Liver (tissue), 7 donors: ENCODE measurements at regions not wholly inside any gene's neighbourhood (a gene's known extent, or its start where the extent isn't known, plus 50 kb on each side); places are given as distances from the start of the nearest gene placed in this dataset.

Experiments used
- DNase-seq: peaks from one replicate; pipeline ENCODE4 v3.0.0-alpha.2; 2017; ENCODE audit warnings: low spot score
- H3K27ac ChIP-seq, 2 donors: one replicate each; pipeline ENCODE4 v1.7.0; 2013; ENCODE audit warnings: inconsistent platforms in 2 of 2, low read length in 2 of 2, control low read depth in 1 of 2, low read depth in 1 of 2, mild to moderate bottlenecking in 1 of 2
- H3K27me3 ChIP-seq, 4 donors: one replicate each; pipeline versions ENCODE4 v1.6.1 to v1.7.0; 2013; ENCODE audit warnings: low read length in 3 of 4, inconsistent platforms in 1 of 4, mild to moderate bottlenecking in 1 of 4, moderate library complexity in 1 of 4; ENCODE audit not compliant: control insufficient read depth in 4 of 4, insufficient read depth in 4 of 4
- H3K36me3 ChIP-seq, 4 donors: one replicate each; pipeline versions ENCODE4 v1.6.1 to v1.7.0; 2013; ENCODE audit warnings: low read length in 3 of 4, mild to moderate bottlenecking in 3 of 4, low read depth in 1 of 4, moderate library complexity in 1 of 4; ENCODE audit not compliant: control insufficient read depth in 4 of 4, insufficient read depth in 3 of 4
- H3K4me1 ChIP-seq, 4 donors: one replicate each; pipeline versions ENCODE4 v1.6.1 to v1.7.0; 2013; ENCODE audit warnings: low read length in 3 of 4, mild to moderate bottlenecking in 3 of 4, moderate library complexity in 1 of 4; ENCODE audit not compliant: control insufficient read depth in 4 of 4, insufficient read depth in 4 of 4
- H3K4me3 ChIP-seq, 3 donors: one replicate each; pipeline versions ENCODE4 v1.6.1 to v1.7.0; 2013; ENCODE audit warnings: low read length in 3 of 3, control low read depth in 1 of 3, low read depth in 1 of 3, mild to moderate bottlenecking in 1 of 3
- H3K9ac ChIP-seq, 2 donors: one replicate each; pipeline ENCODE4 v1.7.0; 2013; ENCODE audit warnings: low read length in 2 of 2, mild to moderate bottlenecking in 2 of 2, moderate library complexity in 2 of 2, control low read depth in 1 of 2, low read depth in 1 of 2
- H3K9me3 ChIP-seq, 4 donors: one replicate each; pipeline versions ENCODE4 v1.6.1 to v1.7.0; 2013; ENCODE audit warnings: low read length in 3 of 4; ENCODE audit not compliant: control insufficient read depth in 4 of 4
- EGR1 ChIP-seq, 2 donors: IDR thresholded peaks; 2 replicates each; pipeline ENCODE4 v1.6.1; 2016 to 2018; ENCODE audit warnings: antibody characterized with exemption in 2 of 2, low read depth in 2 of 2
- FOXA1 ChIP-seq: IDR thresholded peaks from 2 replicates; pipeline ENCODE4 v1.6.1; 2016; ENCODE audit warnings: antibody characterized with exemption
- FOXA2 ChIP-seq: IDR thresholded peaks from 2 replicates; pipeline ENCODE4 v1.6.1; 2016; ENCODE audit warnings: antibody characterized with exemption
- GABPA ChIP-seq, 2 donors: IDR thresholded peaks in 1 of 2; conservative IDR thresholded peaks in 1 of 2; 2 replicates each; pipeline ENCODE4 v1.6.1; 2016; ENCODE audit warnings: antibody characterized with exemption in 2 of 2, mild to moderate bottlenecking in 1 of 2, moderate library complexity in 1 of 2
- HNF4A ChIP-seq, 2 donors: conservative IDR thresholded peaks; 2 replicates each; pipeline ENCODE4 v1.6.1; 2016; ENCODE audit warnings: antibody characterized with exemption in 2 of 2, mild to moderate bottlenecking in 2 of 2
- HNF4G ChIP-seq: IDR thresholded peaks from 2 replicates; pipeline ENCODE4 v1.6.1; 2016; ENCODE audit warnings: antibody characterized with exemption
- JUND ChIP-seq, 2 donors: IDR thresholded peaks; 2 replicates each; pipeline ENCODE4 v1.6.1; 2016; ENCODE audit warnings: antibody characterized with exemption in 2 of 2
- NR2F2 ChIP-seq: IDR thresholded peaks from 2 replicates; pipeline ENCODE4 v1.6.1; 2016; ENCODE audit warnings: antibody characterized with exemption
- RAD21 ChIP-seq, 2 donors: IDR thresholded peaks; 2 replicates each; pipeline ENCODE4 v1.6.1; 2016; ENCODE audit warnings: antibody characterized with exemption in 2 of 2, mild to moderate bottlenecking in 2 of 2
- REST ChIP-seq: IDR thresholded peaks from 2 replicates; pipeline ENCODE4 v1.6.1; 2016; ENCODE audit warnings: antibody characterized with exemption, mild to moderate bottlenecking
- RXRA ChIP-seq, 2 donors: IDR thresholded peaks; 2 replicates each; pipeline ENCODE4 v1.6.1; 2017 to 2018; ENCODE audit warnings: antibody characterized with exemption in 2 of 2, mild to moderate bottlenecking in 1 of 2
- SP1 ChIP-seq: IDR thresholded peaks from 2 replicates; pipeline ENCODE4 v1.6.1; 2018; ENCODE audit warnings: antibody characterized with exemption, mild to moderate bottlenecking
- TAF1 ChIP-seq: conservative IDR thresholded peaks from 2 replicates; pipeline ENCODE4 v1.6.1; 2016; ENCODE audit warnings: antibody characterized with exemption, mild to moderate bottlenecking
- YY1 ChIP-seq: IDR thresholded peaks from 2 replicates; pipeline ENCODE4 v1.6.1; 2016; ENCODE audit warnings: antibody characterized with exemption, mild to moderate bottlenecking
- ZBTB33 ChIP-seq: IDR thresholded peaks from 2 replicates; pipeline ENCODE4 v1.6.1; 2016; ENCODE audit warnings: antibody characterized with exemption
- WGBS: extraction: QIAGEN DNeasy Blood & Tissue Kit; methylation state at CpG from one replicate; pipeline ENCODE4 v1.1.7; 2013; 5-methylcytosine and 5-hydroxymethylcytosine counted together
- TF ChIP-seq, protein P1 (sequence below): IDR thresholded peaks from 2 replicates; pipeline ENCODE4 v1.6.1; 2016; ENCODE audit warnings: antibody characterized with exemption
- TF ChIP-seq, protein P2 (sequence below): IDR thresholded peaks from 2 replicates; pipeline ENCODE4 v1.6.1; 2016; ENCODE audit warnings: antibody characterized with exemption
- donor health status: healthy.
- donor health status: healthy.
- donor health status: healthy.
- donor health status: healthy.

DNA sequence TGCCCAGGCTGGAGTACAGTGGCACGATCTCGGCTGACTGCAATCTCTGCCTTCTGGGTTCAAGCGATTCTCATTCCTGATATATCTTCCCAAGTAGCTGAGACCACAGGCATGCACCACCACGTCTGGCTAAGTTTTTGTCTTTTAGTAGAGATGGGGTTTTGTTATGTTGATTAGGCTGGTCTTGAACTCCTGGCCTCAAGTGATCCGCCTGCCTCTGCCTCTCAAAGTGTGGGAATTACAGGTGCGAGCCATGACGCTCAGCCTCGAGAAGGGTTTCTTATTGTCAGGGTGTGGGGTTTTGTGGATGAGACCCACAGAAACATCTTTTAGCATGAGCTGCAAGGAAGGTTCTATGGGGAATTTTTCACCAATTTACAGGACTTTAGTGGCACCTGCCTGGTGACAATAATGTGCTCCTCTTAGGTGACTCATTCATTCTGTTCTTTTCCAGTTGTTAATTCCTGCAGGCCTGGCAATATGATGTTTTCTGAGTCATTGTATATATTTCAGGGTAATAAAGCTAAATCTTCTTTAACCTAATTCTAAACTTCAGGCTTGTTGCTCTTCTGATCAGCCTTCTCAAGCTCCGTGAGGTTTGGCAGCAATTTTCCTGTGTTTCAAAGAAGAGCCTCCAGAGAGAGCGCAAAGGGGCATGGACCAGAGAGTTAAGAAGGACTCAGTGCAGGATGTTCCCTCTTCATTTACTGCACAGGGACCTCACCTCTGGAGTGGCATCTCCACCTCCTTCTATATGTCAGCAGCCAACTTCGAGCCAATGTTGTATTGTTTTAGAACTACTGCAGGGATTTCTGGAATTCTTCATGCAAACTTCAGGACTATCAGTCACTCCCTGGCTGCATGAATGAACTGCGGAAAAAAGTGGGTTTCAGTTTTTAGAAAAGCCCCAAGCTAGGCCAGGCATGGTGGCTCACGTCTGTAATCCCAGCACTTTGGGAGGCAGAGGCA is 77.8 kb upstream of the ZNF618 start:
- TF ChIP-seq EGR1 (IDR thresholded peaks at IDR 0.05; ENCODE audit: low read depth in 2 of 2) (no peak), RXRA (IDR thresholded peaks at IDR 0.05) (no peak), GABPA (IDR thresholded peaks at IDR 0.05 in 1 of 2, conservative IDR thresholded peaks at IDR 0.05 in 1 of 2) (no peak), TAF1 (no peak), YY1 (no peak), NR2F2 (no peak), RAD21 (IDR thresholded peaks at IDR 0.05) (no peak), JUND (IDR thresholded peaks at IDR 0.05) (no peak), REST (no peak), HNF4A (conservative IDR thresholded peaks at IDR 0.05) (no peak), SP1 (no peak), HNF4G (no peak), FOXA2 (no peak), ZBTB33 (no peak)
- TF ChIP-seq, protein P1, sequence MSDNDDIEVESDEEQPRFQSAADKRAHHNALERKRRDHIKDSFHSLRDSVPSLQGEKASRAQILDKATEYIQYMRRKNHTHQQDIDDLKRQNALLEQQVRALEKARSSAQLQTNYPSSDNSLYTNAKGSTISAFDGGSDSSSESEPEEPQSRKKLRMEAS, result no peak
- TF ChIP-seq, protein P2, sequence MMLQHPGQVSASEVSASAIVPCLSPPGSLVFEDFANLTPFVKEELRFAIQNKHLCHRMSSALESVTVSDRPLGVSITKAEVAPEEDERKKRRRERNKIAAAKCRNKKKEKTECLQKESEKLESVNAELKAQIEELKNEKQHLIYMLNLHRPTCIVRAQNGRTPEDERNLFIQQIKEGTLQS, result no peak
- DNase-seq, result no peak
- WGBS, result 91% methylated on average over 13 of the region's 13 CpGs
- no peak overlapping the region for H3K9ac ChIP-seq
- H3K27ac ChIP-seq, result no peak overlapping the region
- no peaks in the 10 kb centered on the region for H3K27me3 ChIP-seq
- H3K36me3 ChIP-seq, result no peaks in the 10 kb centered on the region
- no peak overlapping the region for H3K4me3 ChIP-seq
- no peaks in the 10 kb centered on the region for H3K4me1 ChIP-seq
- H3K9me3 ChIP-seq, result no peaks in the 10 kb centered on the region

- Histone ChIP-seq H3K27me3 (no peaks in the 10 kb centered on the region), H3K9me3 (no peaks in the 10 kb centered on the region), H3K4me1 (no peaks in the 10 kb centered on the region), H3K27ac (no peak overlapping the region), H3K36me3 (no peaks in the 10 kb centered on the region), H3K4me3 (no peak overlapping the region), H3K9ac (no peak overlapping the region)
- no peak for DNase-seq
- 96% methylated on average over 2 of the region's 2 CpGs for WGBS
- TF ChIP-seq GABPA (IDR thresholded peaks at IDR 0.05 in 1 of 2, conservative IDR thresholded peaks at IDR 0.05 in 1 of 2) (no peak), HNF4G (no peak), NR2F2 (no peak), EGR1 (IDR thresholded peaks at IDR 0.05; ENCODE audit: low read depth in 2 of 2) (no peak), RXRA (IDR thresholded peaks at IDR 0.05) (no peak), RAD21 (IDR thresholded peaks at IDR 0.05) (no peak), FOXA1 (no peak), JUND (IDR thresholded peaks at IDR 0.05) (no peak), TAF1 (no peak), SP1 (no peak)
- TF ChIP-seq, protein P2, result no peak
- TF ChIP-seq, protein P1, result no peak
Measured at GRCh38 chr9:113800276-113800675, 75.8 kb upstream of the ZNF618 start.
